ENCODE measurements at regions not wholly inside any gene's neighbourhood (a gene's known extent, or its start where the extent isn't known, plus 50 kb on each side); places are given as distances from the start of the nearest gene placed in this dataset.

DNA sequence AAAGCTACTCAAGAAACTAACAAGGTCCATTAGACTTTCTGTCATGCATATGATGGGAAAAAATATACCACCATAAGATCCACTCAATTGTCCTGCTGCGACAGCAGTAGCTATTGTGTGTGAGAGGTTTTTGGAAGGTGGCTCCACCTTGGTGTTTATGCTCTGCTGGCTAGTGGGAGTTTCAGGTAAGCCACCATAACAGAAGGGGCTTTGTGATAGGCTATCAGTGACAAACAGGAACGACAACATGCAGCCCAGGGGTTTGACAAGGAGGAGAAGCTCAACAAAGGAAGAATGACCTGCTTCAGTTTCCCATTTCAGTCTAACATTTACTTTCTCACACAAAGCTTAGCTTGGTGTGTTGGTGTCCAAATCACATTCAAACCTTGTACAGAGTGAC, 182.6 kb downstream of the ATOH1 start:
- TF ChIP-seq, protein P1, sequence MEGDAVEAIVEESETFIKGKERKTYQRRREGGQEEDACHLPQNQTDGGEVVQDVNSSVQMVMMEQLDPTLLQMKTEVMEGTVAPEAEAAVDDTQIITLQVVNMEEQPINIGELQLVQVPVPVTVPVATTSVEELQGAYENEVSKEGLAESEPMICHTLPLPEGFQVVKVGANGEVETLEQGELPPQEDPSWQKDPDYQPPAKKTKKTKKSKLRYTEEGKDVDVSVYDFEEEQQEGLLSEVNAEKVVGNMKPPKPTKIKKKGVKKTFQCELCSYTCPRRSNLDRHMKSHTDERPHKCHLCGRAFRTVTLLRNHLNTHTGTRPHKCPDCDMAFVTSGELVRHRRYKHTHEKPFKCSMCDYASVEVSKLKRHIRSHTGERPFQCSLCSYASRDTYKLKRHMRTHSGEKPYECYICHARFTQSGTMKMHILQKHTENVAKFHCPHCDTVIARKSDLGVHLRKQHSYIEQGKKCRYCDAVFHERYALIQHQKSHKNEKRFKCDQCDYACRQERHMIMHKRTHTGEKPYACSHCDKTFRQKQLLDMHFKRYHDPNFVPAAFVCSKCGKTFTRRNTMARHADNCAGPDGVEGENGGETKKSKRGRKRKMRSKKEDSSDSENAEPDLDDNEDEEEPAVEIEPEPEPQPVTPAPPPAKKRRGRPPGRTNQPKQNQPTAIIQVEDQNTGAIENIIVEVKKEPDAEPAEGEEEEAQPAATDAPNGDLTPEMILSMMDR (IDR thresholded peaks at IDR 0.05; ENCODE audit: insufficient read depth, low read length, poor library complexity, severe bottlenecking) = no peak
- DNase-seq (ENCODE audit: extremely low read depth, insufficient read length) = no peak
- no peaks in the 10 kb centered on the region for H3K27me3 ChIP-seq (replicated peaks; ENCODE audit: control insufficient read depth, insufficient read depth, low read length)
- H3K4me3 ChIP-seq (replicated peaks; ENCODE audit: low read depth, low read length) = no peak overlapping the region
- H3K36me3 ChIP-seq (ENCODE audit: control insufficient read depth, insufficient read depth, low read length) = no peaks in the 10 kb centered on the region

DNA sequence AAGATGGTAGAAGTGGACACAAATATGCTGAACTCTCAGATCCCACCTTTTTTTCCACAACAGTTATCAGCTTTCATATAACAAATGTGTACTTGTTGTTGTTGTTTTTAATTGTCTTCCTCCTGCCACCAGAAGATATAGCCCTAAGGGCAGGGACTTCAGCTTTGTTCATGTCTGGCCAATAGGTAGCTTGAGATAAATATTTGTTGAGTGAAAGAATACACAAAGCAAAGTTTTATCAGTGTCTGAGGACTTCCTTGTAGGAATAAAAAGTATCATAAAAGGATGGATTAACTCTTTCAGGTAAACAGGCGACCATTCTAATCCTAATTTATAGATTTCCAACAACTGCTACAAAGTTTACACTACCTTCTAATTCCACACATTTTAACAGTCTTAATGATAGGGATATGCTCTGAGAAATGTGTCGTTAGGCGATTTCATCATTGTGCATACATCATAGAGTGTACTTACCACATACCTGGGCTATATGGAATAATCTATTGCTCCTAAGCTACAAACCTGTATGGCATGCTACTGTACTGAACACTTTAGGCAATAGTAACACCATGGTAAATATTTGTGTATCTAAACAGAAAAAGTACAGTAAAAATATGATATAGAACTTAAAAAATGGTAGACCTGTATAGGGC, 186.1 kb downstream of the ATOH1 start:
- TF ChIP-seq, protein P1 (IDR thresholded peaks at IDR 0.05; ENCODE audit: insufficient read depth, low read length, poor library complexity, severe bottlenecking) = no peak
- Histone ChIP-seq H3K36me3 (ENCODE audit: control insufficient read depth, insufficient read depth, low read length) (no peaks in the 10 kb centered on the region), H3K4me3 (replicated peaks; ENCODE audit: low read depth, low read length) (no peak overlapping the region), H3K27me3 (replicated peaks; ENCODE audit: control insufficient read depth, insufficient read depth, low read length) (no peaks in the 10 kb centered on the region)
- DNase-seq (ENCODE audit: extremely low read depth, insufficient read length) = no peak

DNA sequence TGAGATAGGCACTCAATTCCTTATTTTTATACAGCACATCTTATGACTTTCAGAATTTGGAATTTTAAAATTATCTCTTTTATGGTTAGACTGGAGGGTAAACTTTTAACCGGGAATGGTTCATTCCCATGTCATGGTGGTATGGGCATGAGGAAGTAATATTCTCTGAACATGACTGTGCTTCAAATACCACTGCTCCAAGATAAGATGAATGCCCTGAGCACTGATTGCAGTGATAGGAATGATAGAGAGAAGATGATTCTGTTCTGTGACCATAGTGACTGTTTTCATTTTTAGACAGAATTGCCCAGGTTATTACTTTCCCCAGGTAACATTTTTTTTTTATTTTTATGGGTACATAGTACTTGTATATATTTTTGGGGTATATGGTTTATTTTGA, 187.4 kb downstream of the ATOH1 start:
- DNase-seq (ENCODE audit: extremely low read depth, insufficient read length) = no peak
- no peak overlapping the region for H3K4me3 ChIP-seq (replicated peaks; ENCODE audit: low read depth, low read length)
- no peaks in the 10 kb centered on the region for H3K36me3 ChIP-seq (ENCODE audit: control insufficient read depth, insufficient read depth, low read length)
- TF ChIP-seq, protein P1 (IDR thresholded peaks at IDR 0.05; ENCODE audit: insufficient read depth, low read length, poor library complexity, severe bottlenecking) = no peak
- no peaks in the 10 kb centered on the region for H3K27me3 ChIP-seq (replicated peaks; ENCODE audit: control insufficient read depth, insufficient read depth, low read length)

DNA sequence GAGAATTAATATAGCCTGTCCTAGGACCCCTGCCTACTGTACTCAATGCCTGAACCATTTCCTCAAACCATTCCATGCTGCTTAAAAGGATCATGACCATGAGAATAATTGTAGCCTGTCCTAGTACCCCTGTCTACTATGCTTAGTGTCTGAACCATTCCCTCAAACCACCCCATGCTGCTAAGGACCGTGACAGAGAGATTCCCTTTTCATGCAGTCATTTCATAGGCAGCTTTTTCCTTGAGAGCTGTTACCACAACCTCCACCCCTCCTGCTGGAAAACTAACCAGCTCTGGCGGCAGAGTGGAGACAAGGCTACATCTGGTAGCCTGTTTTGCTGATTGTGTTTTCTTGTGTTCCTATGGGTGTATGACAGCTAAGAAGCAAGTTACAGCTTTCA, 174.9 kb upstream of the SMARCAD1 start:
- TF ChIP-seq, protein P1 (IDR thresholded peaks at IDR 0.05; ENCODE audit: insufficient read depth, low read length, poor library complexity, severe bottlenecking) = no peak
- Histone ChIP-seq H3K4me3 (replicated peaks; ENCODE audit: low read depth, low read length) (no peak overlapping the region), H3K36me3 (ENCODE audit: control insufficient read depth, insufficient read depth, low read length) (no peaks in the 10 kb centered on the region), H3K27me3 (replicated peaks; ENCODE audit: control insufficient read depth, insufficient read depth, low read length) (no peaks in the 10 kb centered on the region)
- DNase-seq (ENCODE audit: extremely low read depth, insufficient read length) = no peak

DNA sequence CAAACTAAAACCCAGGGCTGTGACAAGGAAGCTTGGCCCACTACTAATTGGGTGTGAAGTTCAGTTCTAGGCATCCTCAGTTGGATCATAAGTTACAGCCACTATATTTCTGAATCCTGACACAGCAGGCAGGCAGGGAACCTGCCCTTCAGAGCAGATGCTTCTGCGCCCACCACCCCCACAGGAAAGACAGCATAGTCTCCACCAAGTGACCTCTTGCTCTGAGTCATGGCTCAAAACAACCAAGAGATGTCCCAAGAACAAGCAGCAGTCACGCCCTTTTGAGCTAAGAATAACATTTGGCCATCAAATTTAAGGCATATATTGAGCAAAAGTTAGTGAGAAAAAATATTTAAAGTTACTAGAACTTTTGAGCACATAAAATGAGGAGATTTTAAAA, 170.7 kb upstream of the SMARCAD1 start:
- H3K36me3 ChIP-seq (ENCODE audit: control insufficient read depth, insufficient read depth, low read length) = no peaks in the 10 kb centered on the region
- H3K4me3 ChIP-seq (replicated peaks; ENCODE audit: low read depth, low read length) = no peak overlapping the region
- DNase-seq (ENCODE audit: extremely low read depth, insufficient read length) = no peak
- TF ChIP-seq, protein P1 (IDR thresholded peaks at IDR 0.05; ENCODE audit: insufficient read depth, low read length, poor library complexity, severe bottlenecking) = no peak
- no peaks in the 10 kb centered on the region for H3K27me3 ChIP-seq (replicated peaks; ENCODE audit: control insufficient read depth, insufficient read depth, low read length)

DNA sequence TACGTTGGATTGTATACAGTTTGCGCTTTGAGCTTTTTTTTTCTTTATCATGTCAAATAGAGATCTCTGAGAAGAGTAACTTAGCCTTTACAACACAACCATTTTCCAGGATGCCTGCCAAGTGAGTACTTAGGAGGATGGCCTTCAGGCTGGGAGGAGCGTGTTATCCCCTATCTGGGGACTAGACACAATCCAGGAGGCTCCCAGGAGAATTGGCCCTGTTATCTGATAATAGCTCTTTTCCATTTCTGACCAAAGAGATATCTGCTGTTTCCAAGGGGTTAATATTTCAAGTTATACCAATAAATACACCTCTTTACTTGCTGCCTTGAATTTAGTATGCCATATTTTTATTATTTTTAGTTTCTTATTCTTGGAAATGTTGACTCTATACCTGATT, 169.5 kb upstream of the SMARCAD1 start:
- TF ChIP-seq, protein P1 (IDR thresholded peaks at IDR 0.05; ENCODE audit: insufficient read depth, low read length, poor library complexity, severe bottlenecking) = no peak
- DNase-seq (ENCODE audit: extremely low read depth, insufficient read length) = no peak

More for the DNA sequence above, 169.5 kb upstream of the SMARCAD1 start:
- Histone ChIP-seq H3K4me3 (replicated peaks; ENCODE audit: low read depth, low read length) (no peak overlapping the region), H3K27me3 (replicated peaks; ENCODE audit: control insufficient read depth, insufficient read depth, low read length) (no peaks in the 10 kb centered on the region), H3K36me3 (ENCODE audit: control insufficient read depth, insufficient read depth, low read length) (no peaks in the 10 kb centered on the region)
